Mammary epithelial cell (primary cell): ENCODE measurements at regions not wholly inside any gene's neighbourhood (a gene's known extent, or its start where the extent isn't known, plus 50 kb on each side); places are given as distances from the start of the nearest gene placed in this dataset.

ENCODE experiments used
- CTCF ChIP-seq, 2 donors: IDR thresholded peaks in 1 of 2; conservative IDR thresholded peaks in 1 of 2; 2 replicates each; pipeline ENCODE4 v1.5.1; 2011 to 2012; ENCODE audit warnings: inconsistent platforms in 2 of 2, low read length in 2 of 2, mild to moderate bottlenecking in 2 of 2, control low read depth in 1 of 2, low read depth in 1 of 2; ENCODE audit not compliant: insufficient read depth in 1 of 2; ENCODE audit errors: extremely low read depth in 1 of 2
- EZH2 ChIP-seq: IDR thresholded peaks from 2 replicates; pipeline ENCODE4 v1.6.1; 2012; ENCODE audit warnings: low read length, inconsistent platforms, borderline replicate concordance

GRCh38 chr4:96755569-96756484 lies 915.9 kb downstream of the PDHA2 start:
- no peak for TF ChIP-seq CTCF (conservative IDR thresholded peaks at IDR 0.05 in 1 of 2, IDR thresholded peaks at IDR 0.05 in 1 of 2; ENCODE audit: extremely low read depth in 1 of 2, insufficient read depth in 1 of 2, low read depth in 1 of 2, low read length in 2 of 2)
- no peak for TF ChIP-seq EZH2
